Thyroid gland (tissue), 4 donors: ENCODE measurements at regions not wholly inside any gene's neighbourhood (a gene's known extent, or its start where the extent isn't known, plus 50 kb on each side); places are given as distances from the start of the nearest gene placed in this dataset.

Experiments used
- CTCF ChIP-seq, 6 experiments: fragments of 200-600 bp in 3 of 6; fragments of 450-650 bp in 3 of 6; sonication (generic) in 3 of 6; IDR thresholded peaks; one replicate each; pipeline ENCODE4 v1.5.1; 2016 to 2019; ENCODE audit warnings: antibody characterized with exemption in 6 of 6, mild to moderate bottlenecking in 2 of 6, inconsistent platforms in 1 of 6, moderate library complexity in 1 of 6
- POLR2A ChIP-seq, 2 donors: fragments of 450-650 bp; IDR thresholded peaks; one replicate each; pipeline ENCODE4 v1.6.1; 2017; ENCODE audit warnings: antibody characterized with exemption in 2 of 2, mild to moderate bottlenecking in 2 of 2, moderate library complexity in 1 of 2

- TF ChIP-seq CTCF (IDR thresholded peaks at IDR 0.05) = no peak
- no peak for TF ChIP-seq POLR2A (IDR thresholded peaks at IDR 0.05)
Observed at GRCh38 chr5:51188001-51188591, 195.2 kb upstream of the ISL1 start.
